ENCODE measurements at regions not wholly inside any gene's neighbourhood (a gene's known extent, or its start where the extent isn't known, plus 50 kb on each side); places are given as distances from the start of the nearest gene placed in this dataset.

DNA sequence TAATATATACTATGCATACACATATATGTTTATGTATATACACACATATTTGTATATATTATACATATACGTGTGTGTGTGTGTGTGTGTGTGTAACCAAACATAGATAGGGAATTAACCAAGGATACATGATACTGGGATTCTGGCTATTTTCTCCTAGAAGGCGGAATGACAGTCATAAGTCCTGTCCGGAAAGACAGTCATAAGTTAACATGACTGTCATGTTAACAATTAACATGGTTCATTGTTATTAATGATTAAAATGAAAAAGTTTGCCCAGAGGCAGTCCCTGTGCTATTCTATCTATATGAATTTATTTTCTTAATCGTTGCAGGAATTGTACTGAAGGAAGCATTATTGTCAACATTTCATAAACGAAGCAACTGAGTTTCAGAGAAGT lies 450.7 kb upstream of the NXPH2 start (continued):
- TF ChIP-seq, protein P1, sequence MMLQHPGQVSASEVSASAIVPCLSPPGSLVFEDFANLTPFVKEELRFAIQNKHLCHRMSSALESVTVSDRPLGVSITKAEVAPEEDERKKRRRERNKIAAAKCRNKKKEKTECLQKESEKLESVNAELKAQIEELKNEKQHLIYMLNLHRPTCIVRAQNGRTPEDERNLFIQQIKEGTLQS (IDR thresholded peaks at IDR 0.05) = no peak
- TF ChIP-seq YY1 (IDR thresholded peaks at IDR 0.05) = no peak
- no peak for TF ChIP-seq GABPA (IDR thresholded peaks at IDR 0.05 in 1 of 2, conservative IDR thresholded peaks at IDR 0.05 in 1 of 2)

DNA sequence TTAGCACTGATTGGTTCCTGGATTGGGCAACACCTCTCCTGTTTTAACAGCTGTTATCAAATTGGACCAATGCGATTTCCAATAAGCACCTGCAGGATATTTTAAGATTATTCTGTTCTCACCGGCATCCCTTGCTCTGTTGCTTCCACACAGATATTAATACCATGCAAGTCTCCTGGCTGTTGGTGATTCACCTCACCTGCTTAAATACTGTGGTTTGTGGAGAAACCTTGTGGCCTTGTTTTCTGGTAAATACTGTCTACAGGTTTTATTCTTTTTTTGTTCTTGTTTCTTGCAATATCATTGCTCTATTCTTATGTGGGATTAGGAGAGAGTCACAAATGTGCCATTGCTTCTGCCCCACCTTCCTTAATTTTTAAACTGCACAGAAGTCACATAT lies 448.1 kb upstream of the NXPH2 start:
- Histone ChIP-seq H3K9me3 (ENCODE audit: control insufficient read depth in 4 of 4, low read length in 3 of 4) (no peaks in the 10 kb centered on the region), H3K9ac (ENCODE audit: low read depth in 1 of 2, low read length in 2 of 2) (no peak overlapping the region), H3K27ac (ENCODE audit: low read depth in 1 of 2, low read length in 2 of 2) (no peak overlapping the region), H3K4me3 (ENCODE audit: low read depth in 1 of 3, low read length in 3 of 3) (no peak overlapping the region), H3K27me3 (ENCODE audit: control insufficient read depth in 4 of 4, insufficient read depth in 4 of 4, low read length in 3 of 4) (no peaks in the 10 kb centered on the region), H3K36me3 (ENCODE audit: control insufficient read depth in 4 of 4, insufficient read depth in 3 of 4, low read depth in 1 of 4, low read length in 3 of 4) (no peaks in the 10 kb centered on the region), H3K4me1 (ENCODE audit: control insufficient read depth in 4 of 4, insufficient read depth in 4 of 4, low read length in 3 of 4) (no peaks in the 10 kb centered on the region)
- TF ChIP-seq FOXA1 (IDR thresholded peaks at IDR 0.05) = no peak
- TF ChIP-seq, protein P2, sequence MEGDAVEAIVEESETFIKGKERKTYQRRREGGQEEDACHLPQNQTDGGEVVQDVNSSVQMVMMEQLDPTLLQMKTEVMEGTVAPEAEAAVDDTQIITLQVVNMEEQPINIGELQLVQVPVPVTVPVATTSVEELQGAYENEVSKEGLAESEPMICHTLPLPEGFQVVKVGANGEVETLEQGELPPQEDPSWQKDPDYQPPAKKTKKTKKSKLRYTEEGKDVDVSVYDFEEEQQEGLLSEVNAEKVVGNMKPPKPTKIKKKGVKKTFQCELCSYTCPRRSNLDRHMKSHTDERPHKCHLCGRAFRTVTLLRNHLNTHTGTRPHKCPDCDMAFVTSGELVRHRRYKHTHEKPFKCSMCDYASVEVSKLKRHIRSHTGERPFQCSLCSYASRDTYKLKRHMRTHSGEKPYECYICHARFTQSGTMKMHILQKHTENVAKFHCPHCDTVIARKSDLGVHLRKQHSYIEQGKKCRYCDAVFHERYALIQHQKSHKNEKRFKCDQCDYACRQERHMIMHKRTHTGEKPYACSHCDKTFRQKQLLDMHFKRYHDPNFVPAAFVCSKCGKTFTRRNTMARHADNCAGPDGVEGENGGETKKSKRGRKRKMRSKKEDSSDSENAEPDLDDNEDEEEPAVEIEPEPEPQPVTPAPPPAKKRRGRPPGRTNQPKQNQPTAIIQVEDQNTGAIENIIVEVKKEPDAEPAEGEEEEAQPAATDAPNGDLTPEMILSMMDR (IDR thresholded peaks at IDR 0.05; ENCODE audit: low read depth, low read length, missing input control) = no peak
- TF ChIP-seq, protein P1 (IDR thresholded peaks at IDR 0.05) = no peak
- TF ChIP-seq HNF4A (conservative IDR thresholded peaks at IDR 0.05) = no peak
- TF ChIP-seq, protein P3, sequence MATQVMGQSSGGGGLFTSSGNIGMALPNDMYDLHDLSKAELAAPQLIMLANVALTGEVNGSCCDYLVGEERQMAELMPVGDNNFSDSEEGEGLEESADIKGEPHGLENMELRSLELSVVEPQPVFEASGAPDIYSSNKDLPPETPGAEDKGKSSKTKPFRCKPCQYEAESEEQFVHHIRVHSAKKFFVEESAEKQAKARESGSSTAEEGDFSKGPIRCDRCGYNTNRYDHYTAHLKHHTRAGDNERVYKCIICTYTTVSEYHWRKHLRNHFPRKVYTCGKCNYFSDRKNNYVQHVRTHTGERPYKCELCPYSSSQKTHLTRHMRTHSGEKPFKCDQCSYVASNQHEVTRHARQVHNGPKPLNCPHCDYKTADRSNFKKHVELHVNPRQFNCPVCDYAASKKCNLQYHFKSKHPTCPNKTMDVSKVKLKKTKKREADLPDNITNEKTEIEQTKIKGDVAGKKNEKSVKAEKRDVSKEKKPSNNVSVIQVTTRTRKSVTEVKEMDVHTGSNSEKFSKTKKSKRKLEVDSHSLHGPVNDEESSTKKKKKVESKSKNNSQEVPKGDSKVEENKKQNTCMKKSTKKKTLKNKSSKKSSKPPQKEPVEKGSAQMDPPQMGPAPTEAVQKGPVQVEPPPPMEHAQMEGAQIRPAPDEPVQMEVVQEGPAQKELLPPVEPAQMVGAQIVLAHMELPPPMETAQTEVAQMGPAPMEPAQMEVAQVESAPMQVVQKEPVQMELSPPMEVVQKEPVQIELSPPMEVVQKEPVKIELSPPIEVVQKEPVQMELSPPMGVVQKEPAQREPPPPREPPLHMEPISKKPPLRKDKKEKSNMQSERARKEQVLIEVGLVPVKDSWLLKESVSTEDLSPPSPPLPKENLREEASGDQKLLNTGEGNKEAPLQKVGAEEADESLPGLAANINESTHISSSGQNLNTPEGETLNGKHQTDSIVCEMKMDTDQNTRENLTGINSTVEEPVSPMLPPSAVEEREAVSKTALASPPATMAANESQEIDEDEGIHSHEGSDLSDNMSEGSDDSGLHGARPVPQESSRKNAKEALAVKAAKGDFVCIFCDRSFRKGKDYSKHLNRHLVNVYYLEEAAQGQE (IDR thresholded peaks at IDR 0.05) = no peak
- TF ChIP-seq SP1 (IDR thresholded peaks at IDR 0.05) = no peak
- no peak for TF ChIP-seq EGR1 (IDR thresholded peaks at IDR 0.05; ENCODE audit: low read depth in 2 of 2)
- TF ChIP-seq TAF1 (conservative IDR thresholded peaks at IDR 0.05) = no peak
- 92% methylated on average over 2 of the region's 2 CpGs for whole genome bisulfite sequencing
- DNase-seq (ENCODE audit: low spot score) = no peak

DNA sequence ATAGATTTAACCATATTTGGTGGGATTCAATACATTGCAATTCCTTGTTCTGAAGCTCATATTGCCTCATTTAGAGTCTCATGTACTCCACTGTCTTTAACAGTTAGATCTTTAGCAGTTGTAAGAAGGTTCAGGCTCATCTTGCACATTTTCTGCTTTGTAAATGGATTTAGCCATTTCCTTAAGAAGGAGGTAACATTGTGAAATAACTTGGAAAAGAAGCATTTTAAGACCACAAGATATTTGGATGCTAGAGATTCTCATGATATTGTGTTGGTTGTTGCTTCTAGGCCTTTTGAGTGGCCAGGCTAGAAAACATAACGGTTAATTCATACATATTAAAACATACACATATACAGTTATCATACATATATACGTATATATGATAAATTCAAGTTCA lies 445.8 kb upstream of the NXPH2 start:
- WGBS = 82% methylated on average over 2 of the region's 2 CpGs
- Histone ChIP-seq H3K9ac (ENCODE audit: low read depth in 1 of 2, low read length in 2 of 2) (no peak overlapping the region), H3K27ac (ENCODE audit: low read depth in 1 of 2, low read length in 2 of 2) (no peak overlapping the region), H3K27me3 (ENCODE audit: control insufficient read depth in 4 of 4, insufficient read depth in 4 of 4, low read length in 3 of 4) (no peaks in the 10 kb centered on the region), H3K9me3 (ENCODE audit: control insufficient read depth in 4 of 4, low read length in 3 of 4) (no peaks in the 10 kb centered on the region), H3K4me1 (ENCODE audit: control insufficient read depth in 4 of 4, insufficient read depth in 4 of 4, low read length in 3 of 4) (no peaks in the 10 kb centered on the region), H3K4me3 (ENCODE audit: low read depth in 1 of 3, low read length in 3 of 3) (no peak overlapping the region), H3K36me3 (ENCODE audit: control insufficient read depth in 4 of 4, insufficient read depth in 3 of 4, low read depth in 1 of 4, low read length in 3 of 4) (no peaks in the 10 kb centered on the region)
- DNase-seq (ENCODE audit: low spot score) = no peak
- TF ChIP-seq, protein P1 (IDR thresholded peaks at IDR 0.05) = no peak
- TF ChIP-seq, protein P4, sequence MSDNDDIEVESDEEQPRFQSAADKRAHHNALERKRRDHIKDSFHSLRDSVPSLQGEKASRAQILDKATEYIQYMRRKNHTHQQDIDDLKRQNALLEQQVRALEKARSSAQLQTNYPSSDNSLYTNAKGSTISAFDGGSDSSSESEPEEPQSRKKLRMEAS (IDR thresholded peaks at IDR 0.05) = no peak
- TF ChIP-seq, protein P2 (IDR thresholded peaks at IDR 0.05; ENCODE audit: low read depth, low read length, missing input control) = no peak
- TF ChIP-seq FOXA2 (IDR thresholded peaks at IDR 0.05) (no peak), RXRA (IDR thresholded peaks at IDR 0.05) (no peak), GABPA (IDR thresholded peaks at IDR 0.05 in 1 of 2, conservative IDR thresholded peaks at IDR 0.05 in 1 of 2) (no peak), EGR1 (IDR thresholded peaks at IDR 0.05; ENCODE audit: low read depth in 2 of 2) (no peak), HNF4G (IDR thresholded peaks at IDR 0.05) (no peak), SP1 (IDR thresholded peaks at IDR 0.05) (no peak), JUND (IDR thresholded peaks at IDR 0.05) (no peak), NR2F2 (IDR thresholded peaks at IDR 0.05) (no peak), YY1 (IDR thresholded peaks at IDR 0.05) (no peak), TAF1 (conservative IDR thresholded peaks at IDR 0.05) (no peak), FOXA1 (IDR thresholded peaks at IDR 0.05) (no peak)
- TF ChIP-seq, protein P3 (IDR thresholded peaks at IDR 0.05) = no peak

All from liver (tissue), 8 donors.